Naive B cell (primary cell): ENCODE measurements at regions not wholly inside any gene's neighbourhood (a gene's known extent, or its start where the extent isn't known, plus 50 kb on each side); places are given as distances from the start of the nearest gene placed in this dataset.
"Not testable (repeated sequence)": the region's sequence is repeated elsewhere in the genome, so short reads cannot be mapped to it uniquely, and the experiment has no call there.

Source experiments
- ATAC-seq, 2 donors: fragments of 150-1000 bp; cut with Tn5 transposase; 2 replicates each; pipeline ENCODE4 v1.10.0; 2021; ENCODE audit warnings: low read depth in 2 of 2, mild to moderate bottlenecking in 2 of 2, moderate library complexity in 2 of 2
- DNase-seq: peaks from one replicate; pipeline ENCODE4 v3.0.0; 2022
- H3K27ac Mint-ChIP-seq, 6 donors: one replicate each; pipeline ENCODE4 v1.8.0; 2020 to 2022; ENCODE audit warnings: mild to moderate bottlenecking in 6 of 6, mixed read lengths in 6 of 6, moderate library complexity in 5 of 6, inconsistent platforms in 2 of 6
- H3K27me3 Mint-ChIP-seq, 3 donors: one replicate each; pipeline ENCODE4 v1.8.0; 2021 to 2022; ENCODE audit warnings: mixed read lengths in 3 of 3, mild to moderate bottlenecking in 1 of 3
- H3K36me3 Mint-ChIP-seq, 2 donors: one replicate each; pipeline ENCODE4 v1.8.0; 2020 to 2022; ENCODE audit warnings: mixed read lengths in 2 of 2, inconsistent platforms in 1 of 2, mild to moderate bottlenecking in 1 of 2
- H3K4me1 Mint-ChIP-seq, 3 donors: one replicate each; pipeline ENCODE4 v1.8.0; 2020 to 2022; ENCODE audit warnings: mixed read lengths in 3 of 3, inconsistent platforms in 1 of 3, mild to moderate bottlenecking in 1 of 3, moderate library complexity in 1 of 3
- H3K4me3 Mint-ChIP-seq, 8 donors: one replicate each; pipeline ENCODE4 v1.8.0; 2020 to 2022; ENCODE audit warnings: mild to moderate bottlenecking in 8 of 8, mixed read lengths in 8 of 8, moderate library complexity in 8 of 8, inconsistent platforms in 2 of 8
- H3K9me3 Mint-ChIP-seq, 7 donors: one replicate each; pipeline ENCODE4 v1.8.0; 2020 to 2022; ENCODE audit warnings: mixed read lengths in 7 of 7, mild to moderate bottlenecking in 5 of 7, inconsistent platforms in 2 of 7, moderate library complexity in 1 of 7

DNA sequence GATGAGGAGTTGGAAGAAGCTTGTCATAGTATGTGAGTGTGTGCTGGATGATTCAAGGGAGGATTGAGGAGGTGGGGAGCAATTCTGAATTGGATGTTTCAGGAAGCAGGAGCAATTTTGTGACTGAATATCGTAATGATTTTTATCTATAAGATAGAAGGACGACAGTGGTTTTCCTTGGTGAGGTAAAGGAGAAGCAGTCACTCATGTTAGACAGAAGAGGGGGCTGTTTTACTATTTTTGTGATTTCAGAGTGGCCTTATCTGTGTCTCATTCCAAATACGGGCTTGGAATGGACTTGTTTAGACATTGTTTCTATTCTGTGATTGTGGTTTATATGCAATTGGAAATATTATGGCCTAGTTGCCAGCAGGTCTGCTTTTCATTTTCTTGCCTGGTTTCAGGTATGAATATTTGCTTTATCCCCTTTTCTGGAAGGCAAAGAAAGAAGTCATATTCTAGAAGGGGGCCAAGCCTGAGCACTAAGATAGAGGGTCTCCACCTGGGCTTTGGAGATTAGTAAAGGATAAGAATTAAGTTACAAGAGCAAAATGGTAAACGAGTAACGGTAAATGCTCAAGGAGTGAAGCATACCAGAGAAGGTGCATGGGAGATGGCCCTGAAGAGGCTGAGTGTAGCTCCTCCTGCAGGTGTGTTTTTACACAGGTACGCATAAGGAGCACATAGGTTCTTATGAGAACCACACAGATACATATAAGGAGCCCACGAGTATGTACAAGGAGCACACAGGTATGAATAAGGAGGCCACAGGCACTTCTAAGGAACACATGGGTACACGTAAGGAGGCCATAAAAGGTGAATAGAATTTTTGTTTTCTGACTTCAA, 124.6 kb upstream of the KCNAB1 start:
- H3K4me1 Mint-ChIP-seq = no peaks in the 10 kb centered on the region
- H3K27ac Mint-ChIP-seq = peak overlapping the region in 1 of 6 donors; percentile 63
- peaks cover 0 to 5% (median 0%) of the 10 kb centered on the region in 3 donors for H3K27me3 Mint-ChIP-seq
- H3K36me3 Mint-ChIP-seq = no peaks in the 10 kb centered on the region
- peaks cover 0 to 24% (median 15%) of the 10 kb centered on the region in 7 donors for H3K9me3 Mint-ChIP-seq
- H3K4me3 Mint-ChIP-seq = no peak overlapping the region
- DNase-seq = no peak
- ATAC-seq = no peak

DNA sequence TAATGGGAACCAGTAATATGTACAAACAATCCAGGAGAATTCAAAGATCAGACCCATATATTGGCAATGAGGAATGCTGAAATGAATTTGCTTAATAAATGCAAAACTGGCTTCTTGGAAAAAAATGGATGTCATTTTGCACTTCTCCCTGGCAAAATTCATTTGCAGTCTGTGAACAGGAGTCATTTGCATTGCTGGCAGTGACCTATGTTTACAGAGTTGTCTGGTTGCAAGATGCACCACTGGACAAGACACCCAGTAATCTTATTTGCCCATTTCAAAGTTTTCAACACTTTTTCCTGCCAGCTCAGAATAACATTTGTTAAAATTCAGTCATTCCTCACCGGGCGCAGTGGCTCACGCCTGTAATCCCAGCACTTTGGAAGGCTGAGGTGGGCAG, 123.5 kb upstream of the KCNAB1 start:
- no peaks in the 10 kb centered on the region for H3K4me1 Mint-ChIP-seq
- H3K4me3 Mint-ChIP-seq = no peak overlapping the region
- no peak overlapping the region for H3K27ac Mint-ChIP-seq
- DNase-seq (no peak), ATAC-seq (no peak)
- H3K36me3 Mint-ChIP-seq = no peaks in the 10 kb centered on the region
- peaks cover 0 to 24% (median 18%) of the 10 kb centered on the region in 7 donors for H3K9me3 Mint-ChIP-seq
- peaks cover 0 to 5% (median 3%) of the 10 kb centered on the region in 3 donors for H3K27me3 Mint-ChIP-seq

DNA sequence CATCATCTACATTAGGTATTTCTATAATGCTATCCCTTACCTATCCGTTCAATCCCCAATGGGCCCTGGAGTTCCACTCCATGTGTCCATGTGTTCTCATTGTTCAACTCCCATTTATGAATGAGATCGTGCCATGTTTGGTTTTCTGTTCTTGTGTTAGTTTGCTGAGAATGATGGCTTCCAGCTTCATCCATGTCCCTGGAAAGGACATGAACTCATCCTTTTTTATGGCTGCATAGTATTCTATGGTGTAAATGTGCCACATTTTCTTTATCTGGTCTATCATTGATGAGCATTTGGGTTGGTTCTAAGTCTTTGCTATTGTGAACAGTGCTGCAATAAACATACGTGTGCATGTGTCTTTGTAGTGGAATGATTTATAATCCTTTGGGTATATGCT, 122.2 kb upstream of the KCNAB1 start:
- not testable (repeated sequence) for H3K4me3 Mint-ChIP-seq, H3K27ac Mint-ChIP-seq, H3K4me1 Mint-ChIP-seq, ATAC-seq, DNase-seq, H3K36me3 Mint-ChIP-seq
- H3K9me3 Mint-ChIP-seq = peaks cover 4 to 30% (median 18%) of the 10 kb centered on the region in 7 donors
- H3K27me3 Mint-ChIP-seq = peaks cover 0 to 15% (median 0%) of the 10 kb centered on the region in 3 donors

DNA sequence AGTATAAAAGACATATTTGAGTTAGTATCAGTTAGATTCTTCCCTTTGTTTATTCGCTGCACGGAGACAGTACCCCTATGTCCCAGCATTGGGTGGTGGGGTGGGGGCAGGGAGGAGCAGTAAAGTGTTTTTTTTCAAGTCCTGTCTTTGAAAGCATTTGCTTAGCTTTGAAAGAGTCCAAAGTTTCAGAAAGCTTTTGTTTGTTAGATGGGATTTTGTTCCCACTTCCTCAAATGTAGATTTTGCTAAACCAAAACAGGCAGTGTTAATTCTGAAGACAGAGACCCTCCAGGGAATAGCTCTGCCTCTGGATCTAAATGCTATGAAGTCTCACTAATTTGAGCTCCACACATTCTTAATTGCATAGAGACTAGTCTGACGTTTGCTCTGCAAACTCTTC, 114.6 kb upstream of the KCNAB1 start:
- no peak for ATAC-seq
- H3K4me3 Mint-ChIP-seq = no peak overlapping the region
- no peak overlapping the region for H3K27ac Mint-ChIP-seq
- H3K9me3 Mint-ChIP-seq = peaks cover 0 to 6% (median 3%) of the 10 kb centered on the region in 7 donors
- DNase-seq = no peak
- no peaks in the 10 kb centered on the region for H3K36me3 Mint-ChIP-seq
- peaks cover 5 to 44% (median 29%) of the 10 kb centered on the region in 3 donors for H3K27me3 Mint-ChIP-seq
- H3K4me1 Mint-ChIP-seq = no peaks in the 10 kb centered on the region

DNA sequence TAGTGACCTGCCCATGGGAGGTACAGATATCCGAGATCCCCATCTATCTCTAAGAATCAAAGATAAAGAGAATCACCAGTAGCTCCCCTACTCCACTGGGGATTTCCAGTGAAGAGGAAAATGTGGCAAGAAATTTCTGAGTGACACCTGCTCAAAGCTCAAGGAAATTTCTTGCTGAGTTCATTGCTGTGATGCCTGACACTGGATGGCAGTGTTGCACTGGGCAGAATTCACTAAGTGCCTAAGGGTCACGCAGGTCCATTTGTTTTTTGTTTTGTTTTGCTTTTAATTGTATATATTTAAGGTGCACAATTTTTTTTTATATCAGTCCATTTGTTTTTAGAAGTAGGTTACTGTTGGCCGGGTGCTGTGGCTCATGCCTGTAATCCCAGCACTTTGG, 109.5 kb upstream of the KCNAB1 start:
- Mint-ChIP-seq H3K36me3 (no peaks in the 10 kb centered on the region), H3K27me3 (peaks cover 5 to 37% (median 27%) of the 10 kb centered on the region in 3 donors), H3K4me1 (no peaks in the 10 kb centered on the region), H3K27ac (no peak overlapping the region), H3K4me3 (no peak overlapping the region), H3K9me3 (peaks cover 0 to 2% (median 0%) of the 10 kb centered on the region in 7 donors)
- DNase-seq (no peak), ATAC-seq (no peak)

DNA sequence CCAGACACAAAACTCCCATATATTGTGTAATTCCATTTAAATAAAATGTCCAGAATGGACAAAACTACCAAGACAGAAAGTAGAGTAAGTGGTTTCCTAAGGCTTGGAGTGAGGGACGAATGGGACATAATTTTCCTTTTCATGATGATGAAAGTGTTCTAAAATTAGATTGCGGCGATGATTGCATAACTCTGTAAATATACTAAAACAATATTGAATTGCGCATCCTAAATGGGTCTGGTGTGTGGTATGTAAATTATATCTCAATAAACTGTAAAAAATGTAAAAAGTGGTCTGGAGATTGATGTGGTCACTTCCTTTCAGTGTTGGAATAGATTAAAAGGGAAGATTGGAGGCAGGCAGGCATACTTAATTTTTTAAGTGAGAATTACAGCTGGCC, 105.9 kb upstream of the KCNAB1 start:
- Mint-ChIP-seq H3K36me3 (no peaks in the 10 kb centered on the region), H3K27ac (no peak overlapping the region), H3K4me3 (no peak overlapping the region), H3K27me3 (peaks cover 0 to 15% (median 11%) of the 10 kb centered on the region in 3 donors), H3K9me3 (peaks cover 0 to 2% (median 0%) of the 10 kb centered on the region in 7 donors), H3K4me1 (no peaks in the 10 kb centered on the region)
- ATAC-seq = no peak
- DNase-seq = no peak

DNA sequence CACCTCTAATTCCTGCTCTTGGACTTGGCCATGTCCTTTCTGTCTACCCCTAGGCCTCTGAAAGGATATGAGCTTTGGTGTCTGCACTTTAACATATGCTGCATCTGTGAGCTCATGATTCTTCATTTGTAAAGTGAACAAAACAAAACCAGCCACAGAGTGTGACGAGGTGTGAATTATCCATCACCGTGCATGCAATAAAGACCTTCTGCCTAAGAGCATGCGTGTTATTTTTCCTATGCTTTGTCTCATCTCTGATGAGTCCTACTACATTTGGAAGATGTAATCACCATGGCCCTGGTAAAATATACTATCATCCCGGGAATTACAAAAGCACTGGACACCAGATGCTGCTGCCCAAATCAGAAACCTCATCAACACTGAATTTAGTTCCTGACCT, 103.5 kb upstream of the KCNAB1 start:
- Mint-ChIP-seq H3K9me3 (peaks cover 0 to 2% (median 0%) of the 10 kb centered on the region in 7 donors), H3K4me3 (no peak overlapping the region), H3K4me1 (no peaks in the 10 kb centered on the region), H3K27me3 (peaks cover 0 to 9% (median 6%) of the 10 kb centered on the region in 3 donors), H3K36me3 (no peaks in the 10 kb centered on the region), H3K27ac (no peak overlapping the region)
- ATAC-seq (no peak), DNase-seq (no peak)

DNA sequence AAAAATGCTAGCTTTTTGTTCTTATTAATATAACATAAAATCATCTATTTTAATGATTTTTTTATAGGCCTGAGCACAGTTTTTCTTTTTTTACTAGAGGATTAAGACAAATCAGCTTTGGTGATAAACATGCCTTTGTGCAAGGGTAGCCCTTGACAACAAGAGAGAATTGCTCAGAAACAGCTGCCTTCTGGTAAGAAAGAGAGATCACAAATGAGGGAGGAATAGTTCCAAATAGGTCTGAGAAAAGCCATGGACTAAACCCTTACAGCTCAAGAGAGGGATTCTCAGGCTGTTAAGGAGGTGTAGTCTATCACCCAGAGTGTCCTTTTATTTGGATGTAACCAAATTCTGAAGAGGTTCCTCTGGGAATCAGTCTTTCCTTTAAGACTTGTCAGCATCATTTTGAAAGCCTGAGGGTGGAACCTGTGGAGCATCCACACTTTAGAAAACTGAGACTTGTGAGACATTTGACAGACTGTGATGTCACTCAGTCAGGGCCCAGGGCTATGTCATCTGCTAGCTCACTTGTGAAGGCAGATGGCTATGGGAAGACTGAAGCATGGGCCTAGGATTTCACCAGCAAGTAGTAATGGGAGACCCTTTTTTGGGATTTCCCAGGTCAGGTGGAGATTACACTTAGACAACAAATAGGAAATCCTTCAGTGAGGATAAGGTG, 102.9 kb upstream of the KCNAB1 start:
- no peaks in the 10 kb centered on the region for H3K36me3 Mint-ChIP-seq
- ATAC-seq (no peak), DNase-seq (no peak)
- H3K4me1 Mint-ChIP-seq = no peaks in the 10 kb centered on the region
- H3K27me3 Mint-ChIP-seq = peaks cover 0 to 3% (median under 1%) of the 10 kb centered on the region in 3 donors
- H3K4me3 Mint-ChIP-seq = no peak overlapping the region
- peaks cover 0 to 2% (median 0%) of the 10 kb centered on the region in 7 donors for H3K9me3 Mint-ChIP-seq
- no peak overlapping the region for H3K27ac Mint-ChIP-seq

DNA sequence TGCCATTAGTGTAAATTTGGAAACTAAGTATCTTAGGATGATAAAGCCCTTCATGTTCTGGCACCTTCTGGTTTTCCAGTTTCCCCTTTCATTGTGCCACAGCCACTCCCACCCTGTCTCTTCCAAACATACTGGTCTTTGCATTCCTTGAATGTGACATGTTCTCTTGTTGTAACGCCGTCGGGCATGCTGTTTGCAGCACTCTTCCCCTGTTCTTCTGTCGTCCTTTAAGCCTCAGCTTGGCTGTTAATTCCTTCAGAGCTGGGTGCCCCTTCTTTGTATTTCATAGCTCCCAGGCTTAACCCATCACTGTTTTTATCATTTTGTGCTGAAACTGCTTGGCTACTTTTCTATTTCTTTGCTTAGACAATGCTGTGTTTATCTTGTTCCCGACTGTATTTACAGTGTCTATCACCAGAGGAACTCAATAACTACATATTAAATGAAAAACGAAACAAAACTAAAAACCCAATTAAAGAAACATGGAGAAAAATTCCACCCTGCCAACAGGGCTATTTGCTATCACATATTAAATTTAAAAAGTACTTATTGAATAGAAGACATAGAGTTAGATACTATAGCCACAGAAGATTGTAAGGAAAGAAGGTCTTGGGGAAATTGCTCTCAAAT, 95.4 kb upstream of the KCNAB1 start:
- no peaks in the 10 kb centered on the region for H3K9me3 Mint-ChIP-seq
- no peak for DNase-seq
- no peaks in the 10 kb centered on the region for H3K36me3 Mint-ChIP-seq
- H3K4me3 Mint-ChIP-seq = no peak overlapping the region
- H3K27ac Mint-ChIP-seq = no peak overlapping the region
- peaks cover 5 to 16% (median 6%) of the 10 kb centered on the region in 3 donors for H3K27me3 Mint-ChIP-seq
- no peak for ATAC-seq
- no peaks in the 10 kb centered on the region for H3K4me1 Mint-ChIP-seq

DNA sequence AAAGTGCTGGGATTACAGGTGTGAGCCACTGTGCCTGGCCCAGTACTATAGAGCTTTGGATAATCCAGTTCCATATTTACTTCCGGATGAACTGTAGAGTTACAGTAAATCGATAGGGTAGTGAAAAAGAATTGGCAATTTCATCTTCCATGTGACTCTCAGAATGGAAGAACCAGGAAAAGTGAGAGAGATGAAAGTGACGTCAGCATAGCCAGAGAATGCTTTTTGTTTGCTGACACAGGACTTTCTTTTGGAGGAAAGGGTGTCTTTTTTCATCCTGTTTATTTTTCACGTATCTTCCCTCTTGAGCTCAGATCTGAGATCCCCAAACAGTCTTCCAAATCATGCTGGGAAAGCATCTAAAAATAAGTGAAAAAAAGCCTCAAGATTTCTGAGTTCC, 91.2 kb upstream of the KCNAB1 start:
- Mint-ChIP-seq H3K9me3 (peaks cover 0 to 5% (median 0%) of the 10 kb centered on the region in 7 donors), H3K27me3 (peaks cover 9 to 33% (median 20%) of the 10 kb centered on the region in 3 donors), H3K27ac (no peak overlapping the region), H3K4me3 (no peak overlapping the region), H3K36me3 (no peaks in the 10 kb centered on the region), H3K4me1 (no peaks in the 10 kb centered on the region)
- DNase-seq = no peak
- ATAC-seq = no peak

DNA sequence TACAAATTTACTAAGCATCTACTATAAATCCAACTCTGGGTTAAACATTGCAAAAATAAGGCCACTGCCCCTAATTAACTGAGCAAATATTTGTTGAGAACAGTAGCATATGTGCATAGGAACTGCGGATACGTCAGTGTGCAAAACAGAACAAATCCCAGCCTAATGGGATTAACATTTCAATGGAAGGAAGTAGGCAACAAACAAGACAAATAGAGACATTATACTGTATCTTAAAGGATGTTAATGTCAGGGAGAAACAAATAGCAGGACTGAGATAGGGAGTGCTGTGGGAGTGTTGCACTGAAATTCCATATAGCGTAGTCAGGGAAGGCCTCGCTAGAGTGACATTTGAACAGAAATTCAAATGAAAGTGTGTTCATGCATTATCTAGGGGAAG, 89.7 kb upstream of the KCNAB1 start:
- Mint-ChIP-seq H3K4me3 (no peak overlapping the region), H3K27me3 (peaks cover 9 to 23% (median 14%) of the 10 kb centered on the region in 3 donors), H3K36me3 (no peaks in the 10 kb centered on the region), H3K9me3 (peaks cover 0 to 5% (median 0%) of the 10 kb centered on the region in 7 donors), H3K4me1 (no peaks in the 10 kb centered on the region), H3K27ac (no peak overlapping the region)
- ATAC-seq = no peak
- DNase-seq = no peak

DNA sequence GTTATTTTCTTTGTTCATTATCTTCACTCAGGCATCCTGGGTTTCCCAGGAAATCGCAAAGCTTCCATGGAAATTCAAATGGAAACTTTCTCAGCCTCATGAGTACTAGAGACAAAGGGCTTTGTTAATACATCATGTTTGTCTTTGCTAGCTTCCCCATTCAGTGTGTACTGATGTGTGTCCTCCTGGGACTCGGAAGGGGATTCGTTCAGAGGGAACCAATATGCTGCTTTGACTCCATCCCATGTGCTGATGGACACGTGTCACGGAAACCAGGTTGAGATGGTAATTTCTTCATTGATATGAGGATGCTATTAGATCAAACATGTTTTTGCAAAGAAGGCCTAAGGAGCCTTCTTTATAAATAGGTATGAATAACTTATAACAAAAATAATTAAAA, 87.0 kb upstream of the KCNAB1 start:
- Mint-ChIP-seq H3K9me3 (peaks cover 0 to 5% (median 0%) of the 10 kb centered on the region in 7 donors), H3K27ac (no peak overlapping the region), H3K4me3 (no peak overlapping the region), H3K36me3 (no peaks in the 10 kb centered on the region), H3K27me3 (peaks cover 4 to 18% (median 14%) of the 10 kb centered on the region in 3 donors), H3K4me1 (no peaks in the 10 kb centered on the region)
- DNase-seq = no peak
- ATAC-seq = no peak

DNA sequence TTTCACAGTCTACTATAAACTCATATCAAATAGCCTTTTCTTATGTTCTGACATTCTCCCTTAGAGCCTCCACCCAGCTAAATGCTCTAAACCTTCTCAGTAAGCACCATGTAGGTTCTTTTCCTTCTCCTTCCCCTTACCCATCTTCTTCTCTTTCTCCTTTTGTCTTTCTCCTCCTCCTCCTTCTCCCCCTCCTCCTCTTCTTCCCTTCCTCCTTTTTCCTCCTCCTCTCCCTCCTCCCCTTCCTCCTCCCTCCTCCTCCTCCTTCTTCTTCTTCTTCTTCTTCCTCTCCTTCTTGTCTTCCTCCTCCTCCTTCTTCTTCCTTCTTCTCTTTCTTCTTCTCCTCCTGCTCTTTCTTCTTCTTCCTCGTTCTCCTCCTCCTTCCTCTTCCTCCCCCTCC, 85.2 kb upstream of the KCNAB1 start:
- DNase-seq = no peak
- ATAC-seq = no peak
- H3K9me3 Mint-ChIP-seq = peaks cover 0 to 5% (median 0%) of the 10 kb centered on the region in 7 donors
- H3K27me3 Mint-ChIP-seq = peaks cover 4 to 18% (median 14%) of the 10 kb centered on the region in 3 donors
- H3K27ac Mint-ChIP-seq = no peak overlapping the region
- no peak overlapping the region for H3K4me3 Mint-ChIP-seq
- H3K36me3 Mint-ChIP-seq = no peaks in the 10 kb centered on the region
- H3K4me1 Mint-ChIP-seq = no peaks in the 10 kb centered on the region
